ENCODE measurements at regions not wholly inside any gene's neighbourhood (a gene's known extent, or its start where the extent isn't known, plus 50 kb on each side); places are given as distances from the start of the nearest gene placed in this dataset.

DNA sequence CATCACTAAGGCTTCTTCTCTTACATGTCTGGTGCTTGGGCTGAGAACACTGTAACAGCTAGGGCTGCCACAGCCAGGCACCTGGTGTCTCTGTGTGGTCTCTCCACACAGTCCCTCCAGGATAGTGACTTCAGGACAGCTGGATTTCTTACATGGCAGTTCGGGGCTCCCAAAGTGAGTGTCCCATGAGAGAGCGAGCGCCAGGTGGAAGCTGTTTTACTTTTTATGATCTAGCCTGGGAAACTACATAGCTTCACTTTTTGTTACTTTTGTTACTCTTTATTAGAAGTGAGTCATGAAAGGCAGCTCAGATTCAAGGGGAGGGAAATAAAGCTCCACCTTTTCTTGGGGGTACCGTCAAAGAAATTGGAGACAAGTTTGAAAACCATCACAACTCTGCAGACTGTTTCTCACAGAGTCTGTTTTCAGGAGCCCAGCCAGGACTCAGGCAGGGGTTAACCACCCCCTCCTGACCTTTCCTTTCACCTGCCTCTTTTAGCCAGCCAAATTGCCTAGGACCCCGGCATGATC lies 373.0 kb downstream of the MID1IP1 start:
- no peak overlapping the region for H3K56ac ChIP-seq (ENCODE audit: insufficient read length, low read depth, low read length)
- Mint-ChIP-seq H3K27ac (no peak overlapping the region), H3K27me3 (ENCODE audit: low read depth) (no peaks in the 10 kb centered on the region), H3K36me3 (ENCODE audit: insufficient read depth in 1 of 3, low read depth in 3 of 3) (peaks cover 0 to 4% (median 0%) of the 10 kb centered on the region in 3 experiments; a peak in 2 of 7 replicates), H3K4me3 (no peak overlapping the region), H3K9me3 (peaks cover 52 to 54% of the 10 kb centered on the region in 2 experiments), H3K4me1 (peaks cover 8% of the 10 kb centered on the region in 2 experiments; a peak in 3 of 4 replicates)
- no peak overlapping the region for H3K9ac ChIP-seq (ENCODE audit: extremely low read depth, insufficient read length, low read length)
- H2BK20ac ChIP-seq (ENCODE audit: low read depth, low read length, poor library complexity, severe bottlenecking) = no peak overlapping the region
- no peak for DNase-seq
- H3K4ac ChIP-seq (ENCODE audit: low read depth, low read length) = no peak overlapping the region
- no peak overlapping the region for H3K27ac ChIP-seq (ENCODE audit: insufficient read length, low read depth, low read length)
- no CpG with 5 or more reads among the region's 5 CpGs for WGBS (ENCODE audit: extremely low coverage, insufficient read length, low lambda C conversion rate)
- H3K79me1 ChIP-seq (ENCODE audit: insufficient read depth, low read depth, low read length, poor library complexity, severe bottlenecking) = no peaks in the 10 kb centered on the region
- no peaks in the 10 kb centered on the region for H3K23me2 ChIP-seq (ENCODE audit: insufficient read length, low read depth, low read length, poor library complexity, severe bottlenecking)
- H4K20me1 ChIP-seq (ENCODE audit: control insufficient read depth, insufficient read depth, insufficient read length) = no peaks in the 10 kb centered on the region
- no peak overlapping the region for H2BK5ac ChIP-seq (ENCODE audit: insufficient read length, low read length)
- H3K23ac ChIP-seq (ENCODE audit: insufficient read length, low read depth, low read length) = no peak overlapping the region
- no peaks in the 10 kb centered on the region; the same call in 1 of the 2 replicates for H3K4me1 ChIP-seq (ENCODE audit: insufficient read depth, low read length)
- H3K79me2 ChIP-seq (ENCODE audit: insufficient read depth, low read length) = no peaks in the 10 kb centered on the region
- H4K5ac ChIP-seq (ENCODE audit: insufficient read length, low read depth, low read length) = no peak overlapping the region
- H2BK120ac ChIP-seq (ENCODE audit: low read depth, low read length, poor library complexity, severe bottlenecking) = no peak overlapping the region
- no peak overlapping the region for H4K8ac ChIP-seq (replicated peaks; ENCODE audit: insufficient read length, low read depth, low read length)
- no peak overlapping the region for H3K18ac ChIP-seq (ENCODE audit: insufficient read length, low read depth, low read length)
- no peak overlapping the region for H2AK5ac ChIP-seq (ENCODE audit: insufficient read length, low read length)
- no peak overlapping the region for H2BK12ac ChIP-seq (ENCODE audit: insufficient read length, low read depth, low read length)
- no peak overlapping the region; the same call in 1 of the 2 replicates for H3K14ac ChIP-seq (ENCODE audit: insufficient read depth, low read length)
- no peak overlapping the region for H2AFZ ChIP-seq (ENCODE audit: low read length)
- H3T11ph ChIP-seq (ENCODE audit: low read length) = no peak overlapping the region
- peaks cover 7% of the 10 kb centered on the region for H3K9me3 ChIP-seq (ENCODE audit: control insufficient read depth, low read depth, low read length)
- H3K27me3 ChIP-seq (ENCODE audit: insufficient read depth, low read length) = no peaks in the 10 kb centered on the region
- H2BK15ac ChIP-seq (ENCODE audit: low read depth, low read length) = no peak overlapping the region
- H3K4me2 ChIP-seq (ENCODE audit: insufficient read depth, insufficient read length, low read length) = no peak overlapping the region
- no peak overlapping the region for H4K91ac ChIP-seq (ENCODE audit: insufficient read length, low read depth, low read length)
- TF ChIP-seq, protein P1, sequence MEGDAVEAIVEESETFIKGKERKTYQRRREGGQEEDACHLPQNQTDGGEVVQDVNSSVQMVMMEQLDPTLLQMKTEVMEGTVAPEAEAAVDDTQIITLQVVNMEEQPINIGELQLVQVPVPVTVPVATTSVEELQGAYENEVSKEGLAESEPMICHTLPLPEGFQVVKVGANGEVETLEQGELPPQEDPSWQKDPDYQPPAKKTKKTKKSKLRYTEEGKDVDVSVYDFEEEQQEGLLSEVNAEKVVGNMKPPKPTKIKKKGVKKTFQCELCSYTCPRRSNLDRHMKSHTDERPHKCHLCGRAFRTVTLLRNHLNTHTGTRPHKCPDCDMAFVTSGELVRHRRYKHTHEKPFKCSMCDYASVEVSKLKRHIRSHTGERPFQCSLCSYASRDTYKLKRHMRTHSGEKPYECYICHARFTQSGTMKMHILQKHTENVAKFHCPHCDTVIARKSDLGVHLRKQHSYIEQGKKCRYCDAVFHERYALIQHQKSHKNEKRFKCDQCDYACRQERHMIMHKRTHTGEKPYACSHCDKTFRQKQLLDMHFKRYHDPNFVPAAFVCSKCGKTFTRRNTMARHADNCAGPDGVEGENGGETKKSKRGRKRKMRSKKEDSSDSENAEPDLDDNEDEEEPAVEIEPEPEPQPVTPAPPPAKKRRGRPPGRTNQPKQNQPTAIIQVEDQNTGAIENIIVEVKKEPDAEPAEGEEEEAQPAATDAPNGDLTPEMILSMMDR (conservative IDR thresholded peaks at IDR 0.05) = no peak

Data from H9 (cell line).